ENCODE measurements at regions not wholly inside any gene's neighbourhood (a gene's known extent, or its start where the extent isn't known, plus 50 kb on each side); places are given as distances from the start of the nearest gene placed in this dataset.
"Not testable (repeated sequence)": the region's sequence is repeated elsewhere in the genome, so short reads cannot be mapped to it uniquely, and the experiment has no call there.

DNA sequence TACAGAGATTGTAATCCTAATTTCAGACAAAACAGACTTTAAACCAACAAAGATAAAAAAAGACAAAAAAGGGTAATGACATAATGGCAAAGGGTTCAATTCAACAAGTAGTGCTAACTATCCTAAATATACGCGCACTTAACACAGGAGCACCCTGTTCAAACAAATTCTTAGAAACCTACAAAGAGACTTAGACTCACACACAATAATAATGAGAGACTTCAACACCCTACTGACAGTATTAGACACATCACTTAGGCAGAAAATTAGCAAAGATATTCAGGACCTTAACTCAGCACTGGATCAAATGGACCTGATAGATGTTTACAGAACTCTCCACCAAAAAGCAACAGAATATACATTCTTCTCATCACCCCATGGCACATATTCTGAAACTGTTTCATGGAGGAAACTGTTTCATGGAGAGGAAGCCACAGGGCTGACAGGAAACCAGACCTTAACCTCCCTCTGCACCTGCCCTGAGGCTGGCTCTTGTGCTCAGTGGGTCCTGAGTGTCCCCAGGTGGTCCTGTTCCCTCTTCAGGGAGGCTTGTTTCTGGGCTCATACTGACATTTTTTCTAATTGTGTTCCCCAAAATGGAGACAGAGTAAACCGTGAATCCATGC, 54.7 kb downstream of the OR4M2 start:
- DNase-seq (ENCODE audit: low spot score) = not testable (repeated sequence)

DNA sequence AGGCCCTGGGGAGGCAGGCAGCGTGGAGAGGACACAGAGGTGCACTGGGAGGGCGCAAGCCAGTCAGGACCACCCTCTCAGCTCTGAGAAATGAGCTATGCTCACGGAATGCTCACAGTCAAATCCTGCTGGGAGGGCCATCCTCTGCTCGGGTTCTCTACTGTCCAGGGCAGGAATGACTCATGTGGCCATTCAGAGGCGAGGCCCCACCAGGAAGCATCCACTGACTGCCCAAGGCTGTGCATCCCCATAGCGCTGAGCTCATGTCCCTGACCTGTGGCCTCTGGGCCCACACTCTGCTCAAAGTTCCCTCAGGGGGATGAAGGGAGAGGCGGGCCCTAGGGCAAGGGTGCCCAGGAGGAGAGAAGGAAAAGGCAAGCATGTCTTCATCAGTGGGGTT, 57.2 kb downstream of the OR4M2 start:
- DNase-seq (ENCODE audit: low spot score) = not testable (repeated sequence)

DNA sequence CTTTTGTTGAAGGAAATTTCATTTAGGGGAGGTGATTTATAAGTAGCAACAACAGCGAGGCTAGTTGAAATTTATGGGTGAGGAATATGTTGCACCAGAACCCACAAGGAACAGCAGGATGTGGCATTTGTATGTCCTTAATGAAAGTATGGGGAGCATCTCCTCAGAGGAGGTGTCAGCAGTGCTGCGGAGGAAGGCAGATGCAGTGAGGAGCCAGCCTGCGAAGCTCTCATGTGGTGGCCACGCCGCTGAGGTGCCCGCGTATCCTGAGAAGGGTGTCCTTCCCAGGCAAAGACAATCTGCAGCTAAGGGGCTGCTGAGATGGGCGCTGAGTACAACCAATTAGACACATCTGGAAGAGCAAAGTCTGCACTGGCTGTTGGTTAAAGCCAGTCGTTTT, 60.8 kb downstream of the OR4M2 start:
- DNase-seq (ENCODE audit: low spot score) = not testable (repeated sequence)

DNA sequence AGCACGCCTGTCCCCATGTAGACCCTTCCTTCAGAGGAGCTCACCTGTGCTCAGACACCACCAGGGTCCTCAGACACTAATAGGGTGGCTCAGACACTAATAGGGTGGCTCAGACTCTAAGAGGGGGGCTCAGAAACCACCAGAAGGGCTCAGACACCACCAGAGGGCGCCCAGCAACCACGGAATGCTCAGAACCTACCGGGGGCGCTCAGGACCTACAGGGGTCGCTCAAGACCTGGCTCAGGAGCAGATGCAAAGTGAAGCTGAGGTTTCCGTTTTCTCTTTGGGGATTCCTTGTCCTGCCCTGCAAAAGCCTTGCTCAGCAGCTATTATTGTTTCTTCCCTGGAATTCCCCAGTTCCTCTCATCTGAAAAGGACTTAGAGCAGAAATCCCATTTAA, 67.8 kb downstream of the OR4M2 start:
- not testable (repeated sequence) for DNase-seq (ENCODE audit: low spot score)

DNA sequence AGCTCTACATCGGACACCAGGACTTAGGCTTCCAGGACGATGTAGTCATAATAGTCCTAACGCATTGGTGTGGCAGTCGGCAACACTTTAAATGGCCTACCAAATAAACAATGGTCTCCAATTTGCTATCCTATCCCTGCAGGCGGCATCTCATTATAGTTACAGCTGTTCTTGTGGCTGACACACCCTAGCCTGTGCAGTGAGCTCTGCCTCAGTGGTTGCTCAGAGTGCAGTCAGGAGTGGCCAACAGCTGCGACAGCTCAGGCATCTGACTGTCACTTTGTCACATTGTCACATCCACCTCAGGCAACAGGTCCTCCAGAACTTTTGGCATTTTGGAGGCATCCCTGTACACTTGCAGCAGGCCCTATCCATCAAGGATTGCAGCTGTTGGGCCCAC, 77.9 kb downstream of the OR4M2 start:
- DNase-seq (ENCODE audit: low spot score) = not testable (repeated sequence)

DNA sequence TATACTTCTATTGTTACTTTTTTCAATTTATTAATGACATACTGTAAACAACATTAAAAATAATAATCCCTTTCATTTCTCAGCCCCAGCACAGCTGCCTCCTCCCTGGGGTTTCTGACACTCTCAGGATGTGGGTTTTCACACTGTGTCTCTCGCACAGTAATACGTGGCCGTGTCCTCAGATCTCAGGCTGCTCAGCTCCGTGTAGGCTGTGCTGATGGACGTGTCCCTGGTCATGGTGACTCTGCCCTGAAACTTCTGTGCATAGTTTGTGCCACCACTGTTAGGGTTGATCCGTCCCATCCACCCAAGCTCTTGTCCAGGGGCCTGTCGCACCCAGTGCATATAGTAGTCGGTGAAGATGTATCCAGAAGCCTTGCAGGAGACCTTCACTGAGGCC, 80.0 kb downstream of the OR4M2 start:
- not testable (repeated sequence) for DNase-seq (ENCODE audit: low spot score)

DNA sequence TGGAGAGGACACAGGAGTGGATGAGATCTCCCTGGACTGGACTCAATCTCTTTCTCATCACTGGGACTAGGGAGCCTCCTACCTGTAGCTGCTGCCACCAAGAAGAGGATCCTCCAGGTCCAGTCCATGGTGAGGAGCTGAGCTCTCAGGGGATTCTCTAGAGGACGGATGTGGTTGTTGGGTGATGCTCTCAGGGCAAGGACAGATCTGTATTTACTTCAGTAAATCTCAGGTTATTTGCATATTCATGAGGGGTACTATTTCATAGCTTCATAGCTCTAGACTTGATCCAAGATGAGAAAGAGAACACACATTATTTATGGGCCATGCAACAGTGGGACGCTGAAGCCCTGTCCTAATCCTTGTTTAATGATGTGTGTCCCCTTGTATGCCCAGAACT, 80.4 kb downstream of the OR4M2 start:
- DNase-seq (ENCODE audit: low spot score) = not testable (repeated sequence)

DNA sequence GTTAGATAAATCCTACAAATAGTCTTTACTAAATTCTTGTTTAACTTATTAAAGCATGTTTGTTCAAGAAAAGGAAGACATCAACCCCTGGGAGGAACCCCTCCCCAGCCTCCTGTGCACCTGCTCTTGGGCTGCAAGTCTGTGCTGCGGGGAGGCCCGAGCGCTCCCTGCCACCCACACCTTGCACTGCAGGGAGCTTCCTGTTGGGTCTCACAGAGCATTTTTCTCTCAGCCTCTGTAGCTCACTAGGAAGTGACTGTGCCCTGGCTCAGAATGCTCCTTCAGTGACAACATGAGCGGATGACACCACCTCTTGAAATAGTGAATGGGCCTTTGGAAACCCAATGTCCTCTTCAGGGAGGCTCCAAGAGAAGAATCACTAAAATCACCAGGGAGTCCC, 81.1 kb downstream of the OR4M2 start:
- not testable (repeated sequence) for DNase-seq (ENCODE audit: low spot score)

DNA sequence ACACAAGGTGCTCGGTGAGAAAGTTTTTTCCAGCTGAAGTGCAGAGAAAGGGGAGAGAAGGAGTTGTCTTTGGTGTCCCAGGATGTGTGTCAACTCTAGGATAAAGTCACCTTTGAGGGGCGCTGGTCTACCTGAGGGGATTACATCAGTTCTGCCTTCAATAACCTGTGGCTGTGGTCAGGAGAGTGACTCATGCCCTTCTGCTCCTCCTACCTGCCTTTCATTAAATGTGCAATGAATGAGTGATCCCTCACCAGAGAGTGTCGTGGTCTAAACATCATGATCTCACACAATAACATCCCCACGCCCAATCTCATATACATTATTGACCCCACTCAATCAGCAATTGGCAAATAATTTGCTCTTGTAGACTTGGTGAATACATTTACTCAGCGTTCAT, 83.4 kb downstream of the OR4M2 start:
- not testable (repeated sequence) for DNase-seq (ENCODE audit: low spot score)

DNA sequence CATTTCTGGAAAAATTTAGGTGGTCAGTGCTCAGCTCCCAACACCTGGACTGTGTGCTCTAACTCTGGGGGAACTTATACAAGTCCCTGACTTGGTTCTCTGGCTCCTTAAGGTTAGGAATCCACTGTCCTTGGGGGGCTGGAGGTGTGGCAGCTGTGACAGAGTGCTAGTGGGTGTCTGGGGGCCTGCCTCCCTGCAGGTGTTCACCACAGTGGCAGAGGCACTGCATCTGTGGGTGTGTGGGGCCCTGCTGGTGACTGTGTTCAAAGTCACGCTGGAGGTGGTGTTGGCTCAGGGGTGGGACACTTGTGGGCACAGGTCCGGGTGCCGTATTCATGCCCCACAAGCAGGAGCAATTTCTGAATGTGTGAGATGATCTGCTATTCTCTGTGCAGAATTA, 87.2 kb downstream of the OR4M2 start:
- not testable (repeated sequence) for DNase-seq (ENCODE audit: low spot score)

DNA sequence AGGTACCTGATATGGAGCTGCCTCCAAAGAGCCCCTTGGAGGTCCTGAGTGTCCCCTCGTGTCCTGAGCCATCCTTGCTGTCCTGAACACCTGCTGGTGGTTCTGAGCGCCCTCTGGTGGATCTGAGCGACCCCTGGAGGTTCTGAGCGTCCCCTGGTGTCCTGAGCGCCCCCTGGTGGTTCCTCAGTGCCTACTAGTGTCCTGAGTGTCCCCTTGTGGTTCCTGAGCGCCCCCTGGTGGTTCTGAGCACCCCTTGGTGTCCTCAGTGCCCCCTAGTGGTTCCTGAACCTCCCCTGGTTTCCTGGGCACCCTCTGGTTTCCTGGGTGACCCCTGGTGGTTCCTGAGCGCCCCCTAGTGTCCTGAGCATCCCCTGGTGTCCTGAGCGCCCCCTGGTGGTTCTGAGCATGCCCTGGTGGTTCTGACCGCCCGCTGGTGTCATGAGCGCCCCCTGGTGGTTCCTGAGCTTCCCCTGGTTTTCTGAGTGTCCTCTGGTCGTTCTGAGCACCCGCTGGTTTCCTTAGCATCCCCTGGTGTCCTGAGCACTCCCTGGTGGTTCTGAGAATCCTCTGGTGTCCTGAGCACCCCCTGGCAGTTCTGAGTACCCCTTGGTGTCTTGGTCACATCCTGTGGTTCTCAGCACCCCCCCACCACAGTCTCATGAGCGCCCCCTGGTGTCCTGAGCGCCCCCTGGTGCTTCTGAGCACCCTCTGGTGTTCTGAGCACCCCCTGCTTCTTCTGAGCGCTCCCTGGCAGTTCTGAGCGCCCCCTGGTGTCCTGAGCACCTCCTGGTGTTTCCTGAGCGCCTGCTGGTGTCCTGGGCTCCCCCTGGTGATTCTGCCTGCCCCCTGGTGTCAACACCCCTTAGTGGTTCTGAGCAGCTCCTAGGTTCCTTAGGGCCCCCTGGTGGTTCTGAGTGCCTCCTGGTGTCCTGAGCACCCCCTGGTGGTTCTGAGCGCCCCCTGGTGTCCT, 93.0 kb downstream of the OR4M2 start:
- DNase-seq (ENCODE audit: low spot score) = not testable (repeated sequence)

DNA sequence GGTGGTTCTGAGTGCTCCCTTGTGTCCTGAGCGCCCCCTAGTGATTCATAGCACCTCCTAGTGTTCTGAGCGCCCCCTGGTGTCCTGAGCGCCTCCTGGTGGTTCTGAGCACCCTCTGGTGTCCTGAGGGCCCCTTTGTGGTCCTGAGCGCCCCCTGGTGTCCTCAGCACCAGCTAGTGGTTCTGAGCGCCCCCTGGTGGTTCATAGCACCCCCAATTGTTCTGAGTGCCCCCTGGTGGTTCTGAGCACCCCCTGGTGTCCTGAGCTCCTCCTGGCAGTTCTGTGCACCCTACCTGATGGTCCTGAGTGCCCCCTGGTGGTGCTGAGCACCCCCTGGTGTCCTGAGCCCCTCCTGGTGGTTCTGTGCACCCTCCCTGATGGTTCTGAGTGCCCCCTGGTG, 93.8 kb downstream of the OR4M2 start:
- DNase-seq (ENCODE audit: low spot score) = not testable (repeated sequence)

DNA sequence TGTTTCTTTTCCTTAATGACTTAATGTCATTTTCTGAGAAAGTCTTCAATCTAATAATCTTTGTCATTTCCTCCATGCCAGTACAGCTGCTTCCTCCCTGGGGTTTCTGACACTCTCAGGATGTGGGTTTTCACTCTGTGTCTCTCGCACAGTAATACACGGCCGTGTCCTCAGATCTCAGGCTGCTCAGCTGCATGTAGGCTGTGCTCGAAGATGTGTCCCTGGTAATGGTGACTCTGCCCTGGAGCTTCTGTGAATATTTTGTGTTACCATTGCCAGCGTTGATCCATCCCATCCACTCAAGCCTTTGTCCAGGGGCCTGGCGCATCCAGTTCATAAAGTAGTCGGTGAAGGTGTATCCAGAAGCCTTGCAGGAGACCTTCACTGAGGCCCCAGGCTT, 97.6 kb downstream of the OR4M2 start:
- not testable (repeated sequence) for DNase-seq (ENCODE audit: low spot score)

DNA sequence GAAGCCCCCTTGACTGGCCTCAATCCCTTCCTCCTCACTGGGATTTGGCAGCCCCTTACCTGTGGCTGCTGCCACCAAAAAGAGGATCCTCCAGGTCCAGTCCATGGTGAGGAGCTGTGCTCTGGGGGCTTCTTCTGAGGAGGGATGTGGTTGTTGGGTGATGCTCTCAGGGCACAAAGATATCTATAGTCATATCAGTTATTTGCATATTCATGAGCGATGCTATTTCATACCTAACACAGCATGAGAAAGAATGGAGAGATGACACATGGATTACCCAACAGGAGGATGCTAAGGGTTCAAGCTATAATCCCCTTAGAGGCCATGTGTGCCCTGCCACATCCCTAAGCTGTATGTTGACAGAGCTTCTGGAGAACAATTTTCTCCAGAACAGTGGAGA, 98.1 kb downstream of the OR4M2 start:
- DNase-seq (ENCODE audit: low spot score) = not testable (repeated sequence)

DNA sequence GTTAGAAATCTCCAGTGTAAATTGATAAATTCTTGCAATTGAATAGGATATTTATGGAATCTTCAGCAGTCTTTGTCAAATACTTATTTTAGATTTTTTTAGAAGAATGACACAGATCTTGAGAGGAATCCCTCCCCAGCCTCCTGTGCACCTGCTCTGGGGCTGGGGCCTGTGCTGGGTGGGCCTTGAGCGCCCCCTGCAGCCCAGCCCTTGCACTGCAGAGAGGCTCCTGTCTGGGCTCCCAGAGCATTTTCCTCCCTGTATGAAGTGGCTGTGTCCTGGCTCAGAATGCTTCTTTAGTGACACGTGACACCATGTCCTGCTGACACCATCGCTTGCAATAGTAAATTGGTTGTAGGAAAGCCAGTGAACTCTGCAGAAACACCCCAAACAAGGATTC, 98.7 kb downstream of the OR4M2 start:
- not testable (repeated sequence) for DNase-seq (ENCODE audit: low spot score)

DNA sequence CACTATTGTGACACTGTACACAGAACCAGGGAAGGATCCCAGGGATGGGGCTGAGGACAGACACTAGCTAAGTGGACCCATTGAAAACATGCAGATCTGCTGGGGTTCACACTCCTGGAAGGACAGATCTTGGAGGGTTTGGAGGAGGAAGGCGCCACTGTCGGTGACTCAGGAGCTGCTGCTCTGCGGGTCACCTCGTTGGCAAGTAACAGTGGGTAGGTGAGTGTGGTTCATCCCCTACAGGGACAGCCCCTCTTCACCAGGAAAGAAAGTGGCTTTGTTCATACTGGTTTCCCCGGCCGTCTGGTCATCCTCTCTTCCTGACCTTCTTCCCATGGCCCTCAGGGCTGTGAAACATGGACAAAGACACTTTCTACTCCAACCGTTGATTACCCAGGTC, 100.3 kb downstream of the OR4M2 start:
- DNase-seq (ENCODE audit: low spot score) = not testable (repeated sequence)

DNA sequence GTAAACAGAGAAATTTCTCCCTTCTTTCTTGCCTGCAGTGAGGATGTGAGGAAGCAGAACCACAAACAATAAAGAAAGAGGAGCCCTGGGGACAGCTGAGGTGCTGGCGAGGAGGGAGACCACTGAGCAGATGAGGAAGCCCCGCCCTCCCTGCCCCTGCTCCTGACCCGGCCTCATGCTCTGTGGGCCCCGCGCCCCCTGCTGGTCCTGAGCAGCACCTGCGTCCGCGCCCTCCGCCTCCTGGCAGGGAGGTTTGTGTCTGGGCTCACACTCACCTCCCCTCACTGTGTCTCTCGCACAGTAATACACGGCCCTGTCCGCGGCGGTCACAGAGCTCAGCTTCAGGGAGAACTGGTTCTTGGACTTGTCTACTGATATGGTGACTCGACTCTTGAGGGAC, 104.4 kb downstream of the OR4M2 start:
- DNase-seq (ENCODE audit: low spot score) = not testable (repeated sequence)

DNA sequence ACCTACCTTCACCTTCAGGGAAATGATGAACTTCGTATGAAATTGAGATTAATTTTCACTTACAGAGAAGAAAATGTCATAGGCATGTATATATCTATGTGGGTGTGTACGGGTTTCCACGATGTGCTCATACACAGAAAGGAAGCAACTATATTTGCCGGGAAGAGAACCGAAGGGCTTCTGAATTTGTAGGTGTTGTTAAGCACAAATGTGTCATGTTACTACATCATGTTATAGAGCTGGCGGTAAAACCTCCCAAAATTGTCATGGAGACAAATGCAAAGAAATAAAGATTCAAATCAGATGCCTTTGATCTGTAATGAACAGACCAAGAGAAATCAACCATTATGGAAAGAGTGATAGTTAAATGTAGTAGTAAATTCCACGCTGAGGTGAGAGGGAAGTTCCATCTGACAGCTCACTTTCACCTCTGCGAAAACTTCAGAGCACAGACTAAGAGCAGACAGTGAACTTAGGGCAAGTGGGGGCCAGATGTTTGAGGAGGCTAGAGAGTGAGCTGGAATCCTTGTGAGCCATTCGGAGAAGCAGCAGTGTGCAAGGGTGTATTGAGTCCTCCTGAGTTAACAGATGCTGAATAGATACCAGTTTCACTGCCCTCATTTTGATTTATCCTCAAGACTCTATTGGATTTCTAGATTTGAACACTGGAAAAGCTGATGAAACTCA, 106.7 kb downstream of the OR4M2 start:
- DNase-seq (ENCODE audit: low spot score) = not testable (repeated sequence)

DNA sequence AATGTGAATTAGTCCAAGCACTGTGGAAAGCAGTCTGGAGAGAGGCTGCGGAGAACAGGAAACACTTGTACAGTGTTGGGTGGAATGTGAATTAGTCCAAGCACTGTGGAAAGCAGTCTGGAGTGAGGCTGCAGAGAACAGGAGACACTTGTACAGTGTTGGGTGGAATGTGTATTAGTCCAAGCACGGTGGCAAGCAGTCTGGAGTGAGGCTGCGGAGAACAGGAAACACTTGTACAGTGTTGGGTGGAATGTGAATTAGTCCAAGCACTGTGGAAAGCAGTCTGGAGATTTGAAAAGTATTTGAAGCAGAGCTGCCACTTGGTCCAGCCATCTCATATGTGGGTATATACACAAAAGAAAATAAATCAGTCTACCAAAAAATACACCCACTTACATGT, 111.5 kb downstream of the OR4M2 start:
- not testable (repeated sequence) for DNase-seq (ENCODE audit: low spot score)

DNA sequence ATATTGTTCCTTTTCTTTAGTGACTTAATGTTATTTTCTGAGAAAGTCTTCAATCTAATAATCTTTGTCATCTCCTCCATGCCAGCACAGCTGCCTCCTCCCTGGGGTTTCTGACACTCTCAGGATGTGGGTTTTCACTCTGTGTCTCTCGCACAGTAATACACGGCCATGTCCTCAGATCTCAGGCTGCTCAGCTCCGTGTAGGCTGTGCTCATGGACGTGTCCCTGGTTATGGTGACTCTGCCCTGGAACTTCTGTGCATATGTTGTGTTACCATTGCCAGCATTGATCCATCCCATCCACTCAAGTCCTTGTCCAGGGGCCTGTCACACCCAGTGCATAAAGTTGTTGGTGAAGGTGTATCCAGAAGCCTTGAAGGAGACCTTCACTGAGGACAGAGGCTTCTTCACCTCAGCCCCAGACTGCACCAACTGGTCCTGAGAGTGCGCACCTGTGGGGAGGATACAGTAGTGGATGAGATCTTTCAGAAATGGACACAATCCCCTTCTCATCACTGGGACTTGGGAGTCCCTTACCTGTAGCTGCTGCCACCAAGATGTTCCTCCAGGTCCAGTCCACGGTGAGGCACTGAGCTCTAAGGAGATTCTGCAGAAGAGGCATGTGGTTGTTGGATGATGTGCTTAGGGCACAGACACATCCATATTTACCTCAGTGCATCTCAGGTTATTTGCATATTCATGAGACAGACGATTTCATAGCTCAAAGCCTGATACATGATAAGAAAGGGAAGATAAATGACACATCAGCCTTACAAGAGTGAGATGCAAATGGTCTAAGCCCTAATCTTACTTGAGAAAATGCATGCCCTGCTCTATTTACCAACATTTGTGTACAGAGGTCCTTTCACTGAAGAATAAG, 114.7 kb downstream of the OR4M2 start:
- DNase-seq (ENCODE audit: low spot score) = not testable (repeated sequence)

DNA sequence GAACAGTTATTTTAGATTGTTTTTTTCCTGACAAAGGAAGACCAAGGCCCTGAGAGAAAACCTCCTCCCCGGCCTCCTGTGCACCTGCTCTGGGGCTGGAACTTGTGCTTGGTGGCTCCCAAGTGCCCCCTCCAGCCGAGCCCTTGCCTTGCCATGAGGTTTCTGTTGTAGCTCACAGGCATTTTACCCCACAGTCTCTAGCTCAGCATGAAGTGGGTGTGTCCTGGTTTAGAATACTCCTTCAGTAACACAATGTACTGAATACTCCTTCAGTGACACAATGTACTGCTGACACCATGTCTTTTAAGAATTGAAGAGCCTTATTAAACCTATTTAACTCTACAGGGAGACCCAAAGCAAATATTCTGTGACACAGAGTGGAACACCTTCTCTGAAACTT, 116.1 kb downstream of the OR4M2 start:
- DNase-seq (ENCODE audit: low spot score) = not testable (repeated sequence)

DNA sequence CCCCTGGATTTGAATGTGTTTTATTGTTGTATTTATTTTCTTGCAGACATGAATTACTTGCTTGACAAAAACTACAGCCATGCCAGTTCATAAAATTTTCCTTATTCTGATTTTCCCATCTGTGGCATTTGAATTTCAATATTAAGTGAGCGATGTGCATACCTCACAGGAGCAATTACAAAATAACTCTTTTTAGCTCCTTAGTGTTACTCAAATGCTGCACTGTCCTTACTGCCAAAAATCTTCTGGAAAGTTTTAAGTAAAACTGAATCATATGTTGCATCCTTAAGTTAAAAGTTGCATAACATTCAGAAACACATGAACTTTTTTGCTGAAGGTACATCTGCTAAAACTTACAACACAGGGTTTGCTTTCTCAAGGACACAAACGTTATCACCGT, 120.1 kb downstream of the OR4M2 start:
- not testable (repeated sequence) for DNase-seq (ENCODE audit: low spot score)
